ENCODE measurements at regions not wholly inside any gene's neighbourhood (a gene's known extent, or its start where the extent isn't known, plus 50 kb on each side); places are given as distances from the start of the nearest gene placed in this dataset.

DNA sequence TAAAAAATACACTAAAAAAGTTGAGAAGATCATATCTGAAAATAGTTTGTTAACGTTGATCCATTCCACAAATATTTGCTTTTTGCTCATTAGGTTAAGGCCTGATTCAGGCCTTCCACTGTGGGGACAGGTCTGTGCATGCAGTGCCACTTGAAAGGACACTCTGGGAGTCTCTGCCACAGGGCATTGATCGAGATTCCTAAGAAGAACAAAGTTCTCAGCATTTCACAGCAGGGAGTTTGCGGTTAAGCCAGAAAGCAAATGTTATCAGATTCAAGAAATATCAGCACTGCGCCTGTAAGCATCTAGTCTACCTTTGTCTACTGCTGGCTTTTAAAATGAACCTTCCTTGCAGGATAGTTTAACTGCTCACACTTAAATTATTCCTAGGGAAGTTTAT is 62.2 kb upstream of the TNIP3 start:
- no peak overlapping the region for H3K4me3 ChIP-seq (ENCODE audit: low read depth, low read length)
- TF ChIP-seq, protein P1, sequence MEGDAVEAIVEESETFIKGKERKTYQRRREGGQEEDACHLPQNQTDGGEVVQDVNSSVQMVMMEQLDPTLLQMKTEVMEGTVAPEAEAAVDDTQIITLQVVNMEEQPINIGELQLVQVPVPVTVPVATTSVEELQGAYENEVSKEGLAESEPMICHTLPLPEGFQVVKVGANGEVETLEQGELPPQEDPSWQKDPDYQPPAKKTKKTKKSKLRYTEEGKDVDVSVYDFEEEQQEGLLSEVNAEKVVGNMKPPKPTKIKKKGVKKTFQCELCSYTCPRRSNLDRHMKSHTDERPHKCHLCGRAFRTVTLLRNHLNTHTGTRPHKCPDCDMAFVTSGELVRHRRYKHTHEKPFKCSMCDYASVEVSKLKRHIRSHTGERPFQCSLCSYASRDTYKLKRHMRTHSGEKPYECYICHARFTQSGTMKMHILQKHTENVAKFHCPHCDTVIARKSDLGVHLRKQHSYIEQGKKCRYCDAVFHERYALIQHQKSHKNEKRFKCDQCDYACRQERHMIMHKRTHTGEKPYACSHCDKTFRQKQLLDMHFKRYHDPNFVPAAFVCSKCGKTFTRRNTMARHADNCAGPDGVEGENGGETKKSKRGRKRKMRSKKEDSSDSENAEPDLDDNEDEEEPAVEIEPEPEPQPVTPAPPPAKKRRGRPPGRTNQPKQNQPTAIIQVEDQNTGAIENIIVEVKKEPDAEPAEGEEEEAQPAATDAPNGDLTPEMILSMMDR (IDR thresholded peaks at IDR 0.05; ENCODE audit: low read depth, low read length): no peak
- TF ChIP-seq MAX (IDR thresholded peaks at IDR 0.05; ENCODE audit: low read depth, low read length) (no peak), MYC (IDR thresholded peaks at IDR 0.05; ENCODE audit: low read depth, low read length) (no peak), POLR2A (IDR thresholded peaks at IDR 0.05; ENCODE audit: extremely low read depth, insufficient read length) (no peak)
- DNase-seq (ENCODE audit: low read depth): no peak

DNA sequence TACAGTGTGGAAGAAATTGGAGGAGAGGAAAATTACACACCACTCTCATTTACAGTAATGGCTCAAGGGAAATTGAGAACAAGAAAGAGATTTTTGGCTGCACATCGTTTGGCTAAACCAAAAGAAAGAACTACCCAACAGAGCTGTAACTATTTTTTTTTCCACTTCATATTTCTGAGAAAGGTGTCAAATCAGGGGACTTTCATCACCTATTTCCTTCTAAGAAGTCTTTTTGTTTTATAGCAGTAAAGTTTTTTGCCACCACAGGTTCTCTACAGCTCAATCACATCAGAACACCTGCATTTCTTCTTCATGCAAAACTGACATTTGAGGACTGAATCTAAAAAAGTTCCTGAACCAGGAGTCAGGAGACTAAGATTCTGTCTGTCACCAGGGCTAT is 57.5 kb upstream of the TNIP3 start:
- no peak overlapping the region for H3K4me3 ChIP-seq (ENCODE audit: low read depth, low read length)
- no peak for TF ChIP-seq POLR2A (IDR thresholded peaks at IDR 0.05; ENCODE audit: extremely low read depth, insufficient read length)
- DNase-seq (ENCODE audit: low read depth): no peak

DNA sequence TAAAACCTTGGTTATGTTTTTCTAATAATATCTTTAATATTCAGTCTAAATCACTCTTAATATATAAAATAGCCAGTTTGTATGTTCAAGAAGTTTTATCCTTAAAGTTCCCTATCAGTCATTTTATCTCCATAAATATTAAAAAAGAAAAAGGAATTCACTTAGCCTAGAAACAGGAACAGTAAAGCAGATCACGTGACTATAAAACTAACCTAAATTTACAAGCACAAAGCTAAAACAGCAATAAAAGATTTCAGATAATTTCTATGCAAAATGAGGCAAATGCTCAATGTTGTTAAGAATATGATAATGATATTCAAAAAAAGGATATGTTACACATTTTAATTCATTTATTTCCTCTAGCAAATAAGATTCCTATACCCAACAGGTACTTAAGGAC is 57.1 kb upstream of the TNIP3 start:
- no peak for DNase-seq (ENCODE audit: low read depth)
- TF ChIP-seq MYC (IDR thresholded peaks at IDR 0.05; ENCODE audit: low read depth, low read length) (no peak), MAX (IDR thresholded peaks at IDR 0.05; ENCODE audit: low read depth, low read length) (no peak), POLR2A (IDR thresholded peaks at IDR 0.05; ENCODE audit: extremely low read depth, insufficient read length) (no peak)
- TF ChIP-seq, protein P1 (IDR thresholded peaks at IDR 0.05; ENCODE audit: low read depth, low read length): no peak
- no peak overlapping the region for H3K4me3 ChIP-seq (ENCODE audit: low read depth, low read length)

GRCh38 chr4:121220698-121221097 is 56.6 kb upstream of the TNIP3 start:
- no peak overlapping the region for H3K4me3 ChIP-seq (ENCODE audit: low read depth, low read length)
- TF ChIP-seq MAX (IDR thresholded peaks at IDR 0.05; ENCODE audit: low read depth, low read length) (no peak), POLR2A (IDR thresholded peaks at IDR 0.05; ENCODE audit: extremely low read depth, insufficient read length) (no peak), MYC (IDR thresholded peaks at IDR 0.05; ENCODE audit: low read depth, low read length) (no peak)
- TF ChIP-seq, protein P1 (IDR thresholded peaks at IDR 0.05; ENCODE audit: low read depth, low read length): no peak
- no peak for DNase-seq (ENCODE audit: low read depth)

GRCh38 chr4:121219227-121219626 is 55.1 kb upstream of the TNIP3 start:
- TF ChIP-seq, protein P1 (IDR thresholded peaks at IDR 0.05; ENCODE audit: low read depth, low read length): no peak
- TF ChIP-seq MYC (IDR thresholded peaks at IDR 0.05; ENCODE audit: low read depth, low read length) (no peak), MAX (IDR thresholded peaks at IDR 0.05; ENCODE audit: low read depth, low read length) (no peak), POLR2A (IDR thresholded peaks at IDR 0.05; ENCODE audit: extremely low read depth, insufficient read length) (no peak)
- no peak overlapping the region for H3K4me3 ChIP-seq (ENCODE audit: low read depth, low read length)
- no peak for DNase-seq (ENCODE audit: low read depth)

DNA sequence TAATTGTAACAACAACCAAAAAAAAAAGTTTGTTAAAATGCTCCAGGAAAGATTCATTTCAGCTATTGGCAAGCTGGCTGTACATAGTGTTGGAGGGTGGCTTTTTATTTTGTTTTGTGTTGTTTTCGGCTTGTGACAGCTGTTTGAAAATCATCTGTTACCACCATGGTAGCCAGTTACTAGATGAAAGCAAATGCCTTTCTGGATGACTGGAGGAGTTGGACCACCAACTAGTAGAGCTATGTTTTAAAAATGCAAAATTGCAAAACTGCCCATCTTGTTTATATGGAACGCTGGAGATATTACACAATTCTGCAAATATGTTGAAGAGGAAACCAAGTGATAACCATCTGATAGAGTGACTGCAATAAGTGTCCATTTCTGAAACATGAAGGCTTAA is 53.2 kb upstream of the TNIP3 start:
- DNase-seq (ENCODE audit: low read depth): peak; percentile 38

More for the DNA sequence above, 53.2 kb upstream of the TNIP3 start:
- no peak for TF ChIP-seq MAX (IDR thresholded peaks at IDR 0.05; ENCODE audit: low read depth, low read length)
- TF ChIP-seq, protein P1 (IDR thresholded peaks at IDR 0.05; ENCODE audit: low read depth, low read length): no peak
- no peak for TF ChIP-seq MYC (IDR thresholded peaks at IDR 0.05; ENCODE audit: low read depth, low read length)
- no peak for TF ChIP-seq POLR2A (IDR thresholded peaks at IDR 0.05; ENCODE audit: extremely low read depth, insufficient read length)
- no peak overlapping the region for H3K4me3 ChIP-seq (ENCODE audit: low read depth, low read length)
